HG02623 (cell line): ENCODE measurements at regions not wholly inside any gene's neighbourhood (a gene's known extent, or its start where the extent isn't known, plus 50 kb on each side); places are given as distances from the start of the nearest gene placed in this dataset.

Source experiments
- ATAC-seq: cut with Tn5 transposase; IDR thresholded peaks from one replicate; pipeline ENCODE4 v1.9.1; 2021; ENCODE audit warnings: moderate library complexity; ENCODE audit not compliant: unreplicated experiment

GRCh38 chr6:2433711-2434110, 188.3 kb upstream of the GMDS start:
- no peak for ATAC-seq

- no peak for ATAC-seq
These were observed 187.9 kb upstream of the GMDS start for GRCh38 chr6:2433266-2433665.

GRCh38 chr6:2432292-2432691, 186.9 kb upstream of the GMDS start:
- ATAC-seq: no peak

GRCh38 chr6:2430612-2431011, 185.2 kb upstream of the GMDS start:
- no peak for ATAC-seq

- ATAC-seq: no peak
These were observed 184.1 kb upstream of the GMDS start for GRCh38 chr6:2429460-2429859.

GRCh38 chr6:2429032-2429431, 183.6 kb upstream of the GMDS start:
- no peak for ATAC-seq

- ATAC-seq: no peak
These were observed 181.3 kb upstream of the GMDS start for GRCh38 chr6:2426561-2427340.

- ATAC-seq: no peak
These were observed 170.8 kb upstream of the GMDS start for GRCh38 chr6:2416128-2416712.

GRCh38 chr6:2414885-2415547, 169.6 kb upstream of the GMDS start:
- ATAC-seq: no peak

- no peak for ATAC-seq
These were observed 167.3 kb upstream of the GMDS start for GRCh38 chr6:2412731-2413130.

GRCh38 chr6:2410656-2411380, 165.4 kb upstream of the GMDS start:
- no peak for ATAC-seq

- ATAC-seq: no peak
These were observed 162.1 kb upstream of the GMDS start for GRCh38 chr6:2407525-2407924.

GRCh38 chr6:2404211-2404929, 159.0 kb upstream of the GMDS start:
- ATAC-seq: no peak

- ATAC-seq: no peak
These were observed 158.1 kb upstream of the GMDS start for GRCh38 chr6:2403546-2403945.

- no peak for ATAC-seq
These were observed 151.6 kb upstream of the GMDS start for GRCh38 chr6:2396846-2397630.

- ATAC-seq: no peak
These were observed 150.7 kb upstream of the GMDS start for GRCh38 chr6:2396042-2396657.

GRCh38 chr6:2388554-2389324, 143.3 kb upstream of the GMDS start:
- ATAC-seq: no peak

- ATAC-seq: no peak
These were observed 142.0 kb upstream of the GMDS start for GRCh38 chr6:2387445-2387844.

GRCh38 chr6:2385471-2385983, 140.1 kb upstream of the GMDS start:
- ATAC-seq: no peak
